Epithelial cell of proximal tubule (primary cell): ENCODE measurements at regions not wholly inside any gene's neighbourhood (a gene's known extent, or its start where the extent isn't known, plus 50 kb on each side); places are given as distances from the start of the nearest gene placed in this dataset.

Source experiments
- DNase-seq: peaks from one replicate; pipeline ENCODE4 v3.0.0-alpha.2; 2011; ENCODE audit warnings: low read depth
- H3K4me3 ChIP-seq: 2 replicates; pipeline ENCODE4 v1.5.1; 2011; ENCODE audit warnings: low read depth, mild to moderate bottlenecking, low read length
- CTCF ChIP-seq: conservative IDR thresholded peaks from 2 replicates; pipeline ENCODE4 v1.5.1; 2012; ENCODE audit warnings: low read depth, mild to moderate bottlenecking, low read length

DNA sequence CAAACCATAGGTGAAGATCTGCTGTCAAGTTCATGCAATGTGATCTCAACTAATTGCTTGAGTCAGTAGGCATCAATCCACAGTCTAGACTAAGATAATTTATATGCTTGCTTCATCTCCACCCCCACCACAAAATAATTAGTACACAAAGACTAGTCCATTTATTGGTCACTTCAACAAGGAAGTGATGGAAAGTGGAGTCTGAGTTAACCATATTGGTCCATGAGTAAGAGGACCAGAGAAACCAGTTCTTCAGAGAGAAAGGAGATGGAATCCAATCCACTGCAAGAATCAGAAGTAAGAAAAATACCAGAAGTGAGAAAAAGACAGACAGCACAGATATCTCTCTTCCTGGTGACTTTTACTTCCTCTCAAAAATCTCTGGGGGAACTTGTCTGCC lies 366.5 kb downstream of the CHSY3 start:
- H3K4me3 ChIP-seq, result no peak overlapping the region
- no peak for TF ChIP-seq CTCF
- DNase-seq, result no peak

- DNase-seq, result no peak
- TF ChIP-seq CTCF, result no peak
Observed at GRCh38 chr5:130268489-130268888, 364.2 kb downstream of the CHSY3 start.

GRCh38 chr5:130267926-130268325 lies 363.7 kb downstream of the CHSY3 start:
- TF ChIP-seq CTCF, result no peak
- no peak for DNase-seq
- H3K4me3 ChIP-seq, result no peak overlapping the region

More at GRCh38 chr5:130268489-130268888, 364.2 kb downstream of the CHSY3 start:
- H3K4me3 ChIP-seq, result no peak overlapping the region

- TF ChIP-seq CTCF, result no peak
- no peak overlapping the region for H3K4me3 ChIP-seq
- DNase-seq, result no peak
Observed at GRCh38 chr5:130260481-130260880, 356.2 kb downstream of the CHSY3 start.

GRCh38 chr5:130251931-130252330 lies 347.7 kb downstream of the CHSY3 start:
- DNase-seq, result no peak
- no peak overlapping the region for H3K4me3 ChIP-seq
- TF ChIP-seq CTCF, result no peak

- H3K4me3 ChIP-seq, result no peak overlapping the region
- DNase-seq, result no peak
- no peak for TF ChIP-seq CTCF
Observed at GRCh38 chr5:130243641-130244040, 339.4 kb downstream of the CHSY3 start.

DNA sequence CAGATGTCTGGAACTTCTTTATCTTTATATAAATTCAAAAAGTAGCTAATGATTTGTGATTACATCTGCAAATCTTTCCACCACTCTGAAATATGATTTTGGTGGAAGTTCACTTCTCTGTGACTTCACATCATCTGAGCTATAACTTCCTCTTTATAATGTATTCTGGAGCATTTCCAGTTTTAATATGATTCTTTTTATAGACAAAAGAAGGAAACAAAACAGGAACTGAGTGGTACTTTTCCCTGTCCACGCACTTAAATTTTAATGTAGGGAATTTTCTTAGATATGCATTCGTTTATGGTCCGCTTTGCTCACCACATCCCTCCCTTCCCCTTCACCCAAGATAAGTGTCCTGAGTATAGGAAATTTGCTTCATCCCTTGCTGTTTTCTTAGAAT lies 333.5 kb downstream of the CHSY3 start:
- no peak for TF ChIP-seq CTCF
- no peak for DNase-seq
- no peak overlapping the region for H3K4me3 ChIP-seq
